ENCODE measurements at regions not wholly inside any gene's neighbourhood (a gene's known extent, or its start where the extent isn't known, plus 50 kb on each side); places are given as distances from the start of the nearest gene placed in this dataset.

DNA sequence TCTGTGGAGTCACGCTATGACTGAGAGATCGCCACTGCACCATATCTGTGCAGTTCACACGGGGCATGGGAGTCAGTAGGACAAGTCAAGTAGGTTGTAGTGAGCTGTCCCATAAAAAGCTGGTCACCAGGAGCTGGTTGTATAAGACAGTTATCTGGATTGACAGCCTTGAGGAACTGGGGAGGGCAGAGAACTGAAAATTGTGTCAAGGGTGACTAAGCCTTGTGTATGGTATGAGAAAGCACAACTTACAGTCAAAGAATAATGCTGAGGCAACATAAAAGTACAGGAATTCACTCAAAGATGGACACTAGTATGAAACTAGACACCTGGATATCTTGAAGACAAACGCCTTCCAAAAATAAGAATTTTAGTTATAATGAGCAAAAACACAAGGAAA lies 564.9 kb downstream of the POM121L12 start:
- TF ChIP-seq, protein P1, sequence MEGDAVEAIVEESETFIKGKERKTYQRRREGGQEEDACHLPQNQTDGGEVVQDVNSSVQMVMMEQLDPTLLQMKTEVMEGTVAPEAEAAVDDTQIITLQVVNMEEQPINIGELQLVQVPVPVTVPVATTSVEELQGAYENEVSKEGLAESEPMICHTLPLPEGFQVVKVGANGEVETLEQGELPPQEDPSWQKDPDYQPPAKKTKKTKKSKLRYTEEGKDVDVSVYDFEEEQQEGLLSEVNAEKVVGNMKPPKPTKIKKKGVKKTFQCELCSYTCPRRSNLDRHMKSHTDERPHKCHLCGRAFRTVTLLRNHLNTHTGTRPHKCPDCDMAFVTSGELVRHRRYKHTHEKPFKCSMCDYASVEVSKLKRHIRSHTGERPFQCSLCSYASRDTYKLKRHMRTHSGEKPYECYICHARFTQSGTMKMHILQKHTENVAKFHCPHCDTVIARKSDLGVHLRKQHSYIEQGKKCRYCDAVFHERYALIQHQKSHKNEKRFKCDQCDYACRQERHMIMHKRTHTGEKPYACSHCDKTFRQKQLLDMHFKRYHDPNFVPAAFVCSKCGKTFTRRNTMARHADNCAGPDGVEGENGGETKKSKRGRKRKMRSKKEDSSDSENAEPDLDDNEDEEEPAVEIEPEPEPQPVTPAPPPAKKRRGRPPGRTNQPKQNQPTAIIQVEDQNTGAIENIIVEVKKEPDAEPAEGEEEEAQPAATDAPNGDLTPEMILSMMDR (IDR thresholded peaks at IDR 0.05) = no peak
- TF ChIP-seq, protein P2, sequence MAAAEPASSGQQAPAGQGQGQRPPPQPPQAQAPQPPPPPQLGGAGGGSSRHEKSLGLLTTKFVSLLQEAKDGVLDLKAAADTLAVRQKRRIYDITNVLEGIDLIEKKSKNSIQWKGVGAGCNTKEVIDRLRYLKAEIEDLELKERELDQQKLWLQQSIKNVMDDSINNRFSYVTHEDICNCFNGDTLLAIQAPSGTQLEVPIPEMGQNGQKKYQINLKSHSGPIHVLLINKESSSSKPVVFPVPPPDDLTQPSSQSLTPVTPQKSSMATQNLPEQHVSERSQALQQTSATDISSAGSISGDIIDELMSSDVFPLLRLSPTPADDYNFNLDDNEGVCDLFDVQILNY (CRISPR knock-in tag; IDR thresholded peaks at IDR 0.05) = no peak
- TF ChIP-seq, protein P3, sequence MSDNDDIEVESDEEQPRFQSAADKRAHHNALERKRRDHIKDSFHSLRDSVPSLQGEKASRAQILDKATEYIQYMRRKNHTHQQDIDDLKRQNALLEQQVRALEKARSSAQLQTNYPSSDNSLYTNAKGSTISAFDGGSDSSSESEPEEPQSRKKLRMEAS (CRISPR knock-in tag; IDR thresholded peaks at IDR 0.05) = no peak
- TF ChIP-seq, protein P4, sequence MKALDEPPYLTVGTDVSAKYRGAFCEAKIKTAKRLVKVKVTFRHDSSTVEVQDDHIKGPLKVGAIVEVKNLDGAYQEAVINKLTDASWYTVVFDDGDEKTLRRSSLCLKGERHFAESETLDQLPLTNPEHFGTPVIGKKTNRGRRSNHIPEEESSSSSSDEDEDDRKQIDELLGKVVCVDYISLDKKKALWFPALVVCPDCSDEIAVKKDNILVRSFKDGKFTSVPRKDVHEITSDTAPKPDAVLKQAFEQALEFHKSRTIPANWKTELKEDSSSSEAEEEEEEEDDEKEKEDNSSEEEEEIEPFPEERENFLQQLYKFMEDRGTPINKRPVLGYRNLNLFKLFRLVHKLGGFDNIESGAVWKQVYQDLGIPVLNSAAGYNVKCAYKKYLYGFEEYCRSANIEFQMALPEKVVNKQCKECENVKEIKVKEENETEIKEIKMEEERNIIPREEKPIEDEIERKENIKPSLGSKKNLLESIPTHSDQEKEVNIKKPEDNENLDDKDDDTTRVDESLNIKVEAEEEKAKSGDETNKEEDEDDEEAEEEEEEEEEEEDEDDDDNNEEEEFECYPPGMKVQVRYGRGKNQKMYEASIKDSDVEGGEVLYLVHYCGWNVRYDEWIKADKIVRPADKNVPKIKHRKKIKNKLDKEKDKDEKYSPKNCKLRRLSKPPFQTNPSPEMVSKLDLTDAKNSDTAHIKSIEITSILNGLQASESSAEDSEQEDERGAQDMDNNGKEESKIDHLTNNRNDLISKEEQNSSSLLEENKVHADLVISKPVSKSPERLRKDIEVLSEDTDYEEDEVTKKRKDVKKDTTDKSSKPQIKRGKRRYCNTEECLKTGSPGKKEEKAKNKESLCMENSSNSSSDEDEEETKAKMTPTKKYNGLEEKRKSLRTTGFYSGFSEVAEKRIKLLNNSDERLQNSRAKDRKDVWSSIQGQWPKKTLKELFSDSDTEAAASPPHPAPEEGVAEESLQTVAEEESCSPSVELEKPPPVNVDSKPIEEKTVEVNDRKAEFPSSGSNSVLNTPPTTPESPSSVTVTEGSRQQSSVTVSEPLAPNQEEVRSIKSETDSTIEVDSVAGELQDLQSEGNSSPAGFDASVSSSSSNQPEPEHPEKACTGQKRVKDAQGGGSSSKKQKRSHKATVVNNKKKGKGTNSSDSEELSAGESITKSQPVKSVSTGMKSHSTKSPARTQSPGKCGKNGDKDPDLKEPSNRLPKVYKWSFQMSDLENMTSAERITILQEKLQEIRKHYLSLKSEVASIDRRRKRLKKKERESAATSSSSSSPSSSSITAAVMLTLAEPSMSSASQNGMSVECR (CRISPR knock-in tag; IDR thresholded peaks at IDR 0.05; ENCODE audit: borderline replicate concordance) = no peak
- TF ChIP-seq ZBTB21 (CRISPR knock-in tag; IDR thresholded peaks at IDR 0.05; ENCODE audit: borderline replicate concordance) (no peak), ZNF138 (CRISPR knock-in tag; conservative IDR thresholded peaks at IDR 0.05) (no peak), ELF4 (CRISPR knock-in tag; IDR thresholded peaks at IDR 0.05; ENCODE audit: low read depth) (no peak), TEAD4 (CRISPR knock-in tag; IDR thresholded peaks at IDR 0.05) (no peak), NFYB (CRISPR knock-in tag; conservative IDR thresholded peaks at IDR 0.05; ENCODE audit: low read depth) (no peak)

All from WTC11 (cell line).